ENCODE measurements at regions not wholly inside any gene's neighbourhood (a gene's known extent, or its start where the extent isn't known, plus 50 kb on each side); places are given as distances from the start of the nearest gene placed in this dataset.

DNA sequence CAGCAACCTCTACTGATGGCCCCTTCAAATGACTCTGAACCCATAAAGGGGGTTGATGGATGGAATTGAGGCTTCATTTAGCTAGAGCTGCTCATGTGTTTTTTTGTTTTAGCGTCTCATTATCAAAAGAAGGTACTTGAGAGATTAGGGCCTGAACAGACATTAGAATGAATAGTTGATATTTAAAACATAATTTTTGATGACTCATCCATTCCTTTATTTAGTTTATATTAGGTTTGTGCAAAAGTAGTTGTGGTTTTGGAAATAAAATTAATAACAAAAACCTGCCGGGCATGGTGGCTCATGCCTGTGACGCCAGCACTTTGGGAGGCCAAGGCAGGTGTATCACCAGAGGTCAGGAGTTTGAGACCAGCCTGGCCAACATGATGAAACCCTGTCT, 485.9 kb downstream of the PSAT1 start:
- TF ChIP-seq EHMT2 (IDR thresholded peaks at IDR 0.05; ENCODE audit: low read depth) (no peak), HDAC2 (IDR thresholded peaks at IDR 0.05) (no peak), EP300 (IDR thresholded peaks at IDR 0.05) (no peak), ZNF302 (CRISPR knock-in tag; IDR thresholded peaks at IDR 0.05) (no peak), CHD2 (IDR thresholded peaks at IDR 0.05; ENCODE audit: low read length, partially characterized antibody) (no peak), KDM1A (IDR thresholded peaks at IDR 0.05; ENCODE audit: low read depth) (no peak), MYC (IDR thresholded peaks at IDR 0.05; ENCODE audit: borderline replicate concordance, low read length) (no peak)
- TF ChIP-seq, protein P1, sequence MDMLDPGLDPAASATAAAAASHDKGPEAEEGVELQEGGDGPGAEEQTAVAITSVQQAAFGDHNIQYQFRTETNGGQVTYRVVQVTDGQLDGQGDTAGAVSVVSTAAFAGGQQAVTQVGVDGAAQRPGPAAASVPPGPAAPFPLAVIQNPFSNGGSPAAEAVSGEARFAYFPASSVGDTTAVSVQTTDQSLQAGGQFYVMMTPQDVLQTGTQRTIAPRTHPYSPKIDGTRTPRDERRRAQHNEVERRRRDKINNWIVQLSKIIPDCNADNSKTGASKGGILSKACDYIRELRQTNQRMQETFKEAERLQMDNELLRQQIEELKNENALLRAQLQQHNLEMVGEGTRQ (IDR thresholded peaks at IDR 0.05) = no peak
- TF ChIP-seq, protein P2, sequence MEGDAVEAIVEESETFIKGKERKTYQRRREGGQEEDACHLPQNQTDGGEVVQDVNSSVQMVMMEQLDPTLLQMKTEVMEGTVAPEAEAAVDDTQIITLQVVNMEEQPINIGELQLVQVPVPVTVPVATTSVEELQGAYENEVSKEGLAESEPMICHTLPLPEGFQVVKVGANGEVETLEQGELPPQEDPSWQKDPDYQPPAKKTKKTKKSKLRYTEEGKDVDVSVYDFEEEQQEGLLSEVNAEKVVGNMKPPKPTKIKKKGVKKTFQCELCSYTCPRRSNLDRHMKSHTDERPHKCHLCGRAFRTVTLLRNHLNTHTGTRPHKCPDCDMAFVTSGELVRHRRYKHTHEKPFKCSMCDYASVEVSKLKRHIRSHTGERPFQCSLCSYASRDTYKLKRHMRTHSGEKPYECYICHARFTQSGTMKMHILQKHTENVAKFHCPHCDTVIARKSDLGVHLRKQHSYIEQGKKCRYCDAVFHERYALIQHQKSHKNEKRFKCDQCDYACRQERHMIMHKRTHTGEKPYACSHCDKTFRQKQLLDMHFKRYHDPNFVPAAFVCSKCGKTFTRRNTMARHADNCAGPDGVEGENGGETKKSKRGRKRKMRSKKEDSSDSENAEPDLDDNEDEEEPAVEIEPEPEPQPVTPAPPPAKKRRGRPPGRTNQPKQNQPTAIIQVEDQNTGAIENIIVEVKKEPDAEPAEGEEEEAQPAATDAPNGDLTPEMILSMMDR (IDR thresholded peaks at IDR 0.05) = no peak
- TF ChIP-seq, protein P3, sequence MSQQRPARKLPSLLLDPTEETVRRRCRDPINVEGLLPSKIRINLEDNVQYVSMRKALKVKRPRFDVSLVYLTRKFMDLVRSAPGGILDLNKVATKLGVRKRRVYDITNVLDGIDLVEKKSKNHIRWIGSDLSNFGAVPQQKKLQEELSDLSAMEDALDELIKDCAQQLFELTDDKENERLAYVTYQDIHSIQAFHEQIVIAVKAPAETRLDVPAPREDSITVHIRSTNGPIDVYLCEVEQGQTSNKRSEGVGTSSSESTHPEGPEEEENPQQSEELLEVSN (IDR thresholded peaks at IDR 0.05; ENCODE audit: borderline replicate concordance, low read depth) = no peak
- TF ChIP-seq, protein P4, sequence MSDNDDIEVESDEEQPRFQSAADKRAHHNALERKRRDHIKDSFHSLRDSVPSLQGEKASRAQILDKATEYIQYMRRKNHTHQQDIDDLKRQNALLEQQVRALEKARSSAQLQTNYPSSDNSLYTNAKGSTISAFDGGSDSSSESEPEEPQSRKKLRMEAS (IDR thresholded peaks at IDR 0.05) = no peak
